K562 (cell line): ENCODE measurements at regions not wholly inside any gene's neighbourhood (a gene's known extent, or its start where the extent isn't known, plus 50 kb on each side); places are given as distances from the start of the nearest gene placed in this dataset.

Experiments
- ATAC-seq: fragments of 200-7000 bp; cut with Tn5 transposase; 3 replicates; pipeline ENCODE4 v1.9.1; 2020; ENCODE audit warnings: moderate library complexity
- BruUV-seq: library from RNA; stranded (reverse); fragments of 400-500 nt; replicated peaks from 2 replicates; lab custom pipeline; 2021; lab: Mats Ljungman, UMichigan
- CTCF ChIA-PET: fragments of 300-600 bp; formaldehyde crosslinking; extraction: SDS; loops from one replicate; lab custom pipeline; 2021; ENCODE audit warnings: low intra/inter-chr PET ratio; lab: Yijun Ruan, JAX
- POLR2A ChIA-PET: fragments of 300-600, 350-650 bp; sonication (Branson Sonifier 250); formaldehyde crosslinking; extraction: SDS; loops from one replicate; lab custom pipeline; 2021; ENCODE audit warnings: antibody characterized with exemption, inconsistent platforms; lab: Yijun Ruan, JAX
- DNase-seq, 4 experiments: peaks; one replicate each; pipeline versions ENCODE4 v3.0.0 to v3.0.0-alpha.2; 2011 to 2018; ENCODE audit warnings: low spot score in 3 of 4, mixed read lengths in 3 of 4; ENCODE audit errors: extremely low read depth in 1 of 4
- FAIRE-seq: peaks from 2 replicates; lab custom pipeline; 2011; peaks lifted over from hg19 to GRCh38; lab: Jason Lieb, UNC
- H2AFZ ChIP-seq: 2 replicates; pipeline ENCODE4 v1.6.0; 2011; ENCODE audit warnings: low read depth, low read length, control low read depth, inconsistent platforms
- H3K27ac ChIP-seq: fragments of 200-600 bp; 3 replicates; pipeline ENCODE4 v1.8.0; 2011; ENCODE audit warnings: low read depth, mild to moderate bottlenecking, control low read depth, inconsistent platforms, low read length, moderate library complexity, mixed read lengths; ENCODE audit errors: extremely low read depth
- H3K27me3 ChIP-seq, 2 experiments: fragments of 300-600 bp in 1 of 2; 2 replicates in 1 of 2; 3 replicates in 1 of 2; pipeline versions ENCODE4 v1.6.0 to v1.8.0; 2011; ENCODE audit warnings: inconsistent platforms in 2 of 2, low read length in 2 of 2, mild to moderate bottlenecking in 1 of 2, mixed read lengths in 1 of 2, moderate library complexity in 1 of 2; ENCODE audit not compliant: control insufficient read depth in 2 of 2, insufficient read depth in 2 of 2
- H3K36me3 ChIP-seq: fragments of 300-600 bp; 3 replicates; pipeline ENCODE4 v1.8.0; 2011; ENCODE audit warnings: mild to moderate bottlenecking, low read length, inconsistent platforms; ENCODE audit not compliant: control insufficient read depth, insufficient read depth
- H3K4me1 ChIP-seq, 2 experiments: fragments of 200-600 bp in 1 of 2; replicated peaks in 1 of 2; 2 replicates in 1 of 2; 3 replicates in 1 of 2; pipeline versions ENCODE4 v1.5.1 to v1.8.0; 2011; ENCODE audit warnings: inconsistent platforms in 2 of 2, low read length in 2 of 2, mild to moderate bottlenecking in 1 of 2, mixed read lengths in 1 of 2, moderate library complexity in 1 of 2; ENCODE audit not compliant: control insufficient read depth in 2 of 2, insufficient read depth in 2 of 2
- H3K4me2 ChIP-seq: 2 replicates; pipeline ENCODE4 v1.6.1; 2011; ENCODE audit warnings: low read length, control low read depth, inconsistent platforms, mixed read lengths; ENCODE audit not compliant: insufficient read depth
- H3K4me3 ChIP-seq: fragments of 200-600 bp; sonication (generic), shearing (Covaris generic); 2 replicates; pipeline ENCODE4 v1.5.1; 2016; ENCODE audit warnings: control low read depth, inconsistent platforms
- H3K79me2 ChIP-seq: fragments of 200-600 bp; 3 replicates; pipeline ENCODE4 v1.8.0; 2011; ENCODE audit warnings: low read length, inconsistent platforms; ENCODE audit not compliant: control insufficient read depth, insufficient read depth
- H3K9ac ChIP-seq, 2 experiments: 2 replicates each; pipeline versions ENCODE4 v1.6.0 to v1.6.1; 2011; ENCODE audit warnings: low read depth in 2 of 2, low read length in 2 of 2, control low read depth in 1 of 2, inconsistent platforms in 1 of 2, mild to moderate bottlenecking in 1 of 2, mixed read lengths in 1 of 2; ENCODE audit not compliant: insufficient read depth in 1 of 2
- H3K9me1 ChIP-seq: one replicate; pipeline ENCODE4 v1.6.0; 2011; ENCODE audit warnings: inconsistent platforms, mild to moderate bottlenecking, low read length, moderate library complexity; ENCODE audit not compliant: control insufficient read depth, insufficient read depth
- H3K9me3 ChIP-seq: replicated peaks from 2 replicates; pipeline ENCODE4 v1.5.1; 2011; ENCODE audit warnings: low read depth, low read length, inconsistent platforms; ENCODE audit not compliant: control insufficient read depth, insufficient read depth
- H4K20me1 ChIP-seq: replicated peaks from 2 replicates; pipeline ENCODE4 v1.6.1; 2011; ENCODE audit warnings: low read length, inconsistent platforms, mixed read lengths; ENCODE audit not compliant: control insufficient read depth, insufficient read depth
- EP400 ChIP-seq: fragments of 450-650 bp; IDR thresholded peaks from 2 replicates; pipeline ENCODE4 v1.6.1; 2017; ENCODE audit warnings: antibody characterized with exemption, mild to moderate bottlenecking, moderate library complexity
- FOSL1 ChIP-seq: fragments of 200-800 bp; sonication (Bioruptor generic); conservative IDR thresholded peaks from 2 replicates; pipeline ENCODE4 v1.6.1; 2016; ENCODE audit warnings: missing genetic modification characterization, missing compliant biosample characterization
- HCFC1 ChIP-seq: IDR thresholded peaks from 2 replicates; pipeline ENCODE4 v1.6.1; 2012; ENCODE audit warnings: low read depth, low read length, improper control_type of control experiment
- HSF4 ChIP-seq: fragments of 250-450 bp; sonication (Bioruptor Pico); IDR thresholded peaks from 2 replicates; pipeline ENCODE4 v2.1.2; 2022; ENCODE audit warnings: mild to moderate bottlenecking, moderate library complexity, borderline replicate concordance
- JUND ChIP-seq, 2 experiments: IDR thresholded peaks; 2 replicates in 1 of 2; 3 replicates in 1 of 2; pipeline ENCODE4 v1.6.1; 2011; ENCODE audit warnings: borderline replicate concordance in 2 of 2, low read depth in 2 of 2, low read length in 2 of 2, improper control_type of control experiment in 1 of 2, missing biosample characterization in 1 of 2, missing genetic modification characterization in 1 of 2, missing genetic modification reagents in 1 of 2
- KLF6 ChIP-seq: fragments of 250-450 bp; sonication (Bioruptor Pico); IDR thresholded peaks from 2 replicates; pipeline ENCODE4 v1.4.0; 2020; ENCODE audit warnings: mild to moderate bottlenecking, moderate library complexity, borderline replicate concordance
- LARP7 ChIP-seq: fragments of 450-650 bp; IDR thresholded peaks from 2 replicates; pipeline ENCODE4 v1.6.1; 2016
- SETDB1 ChIP-seq: IDR thresholded peaks from one replicate; pipeline ENCODE4 v1.6.1; 2012; ENCODE audit warnings: low read length, control low read depth, inconsistent platforms
- ZNF217 ChIP-seq: sonication (generic); formaldehyde crosslinking; IDR thresholded peaks from 2 replicates; pipeline ENCODE4 v1.8.0; 2022; ENCODE audit warnings: mild to moderate bottlenecking, missing genetic modification reagents
- WGBS: fragments of 100-300 bp; shearing (Covaris generic); methylation state at CpG from one replicate; pipeline ENCODE4 v1.1.6; 2016; ENCODE audit warnings: low coverage, mixed read lengths; ENCODE audit not compliant: insufficient coverage; ENCODE audit errors: missing lambda C conversion rate; 5-methylcytosine and 5-hydroxymethylcytosine counted together
- in situ Hi-C: fragments of 300-500 bp; cut with MboI; formaldehyde crosslinking; loops from 4 replicates; pipeline ENCODE4 v1.15.0; 2018; ENCODE audit warnings: inconsistent platforms, mixed read lengths
- intact Hi-C: fragments of 100-400 bp; cut with micrococcal nuclease; formaldehyde crosslinking; loops from 2 replicates; pipeline ENCODE4 v1.14.2; 2022
- TF ChIP-seq, protein P1 (sequence below): fragments of 450-650 bp; IDR thresholded peaks from 2 replicates; pipeline ENCODE4 v1.6.1; 2016; ENCODE audit warnings: low read depth, mild to moderate bottlenecking, moderate library complexity
- TF ChIP-seq, protein P2 (sequence below): sonication (generic); IDR thresholded peaks from 2 replicates; pipeline ENCODE4 v1.6.1; 2016

DNA sequence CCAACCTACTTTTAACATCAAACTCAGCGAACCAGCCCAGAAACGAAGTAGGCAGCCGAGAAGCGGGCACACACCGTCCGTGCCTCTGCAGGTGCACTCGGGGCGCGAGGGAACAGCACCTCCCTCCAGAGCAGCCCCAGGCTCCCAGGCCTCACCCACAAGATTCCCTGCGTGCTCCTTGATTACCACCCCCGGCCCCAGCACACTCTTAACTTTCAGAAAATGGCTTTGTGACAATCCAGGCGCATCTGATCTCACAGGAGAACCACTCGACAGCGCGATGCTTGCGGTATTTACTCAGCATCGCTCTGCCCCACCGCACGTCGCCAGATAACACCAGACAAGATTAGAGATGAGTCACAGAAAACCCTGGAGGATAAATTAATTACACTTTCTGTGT lies 134.9 kb upstream of the SPACA7 start:
- H4K20me1 ChIP-seq: no peaks in the 10 kb centered on the region
- TF ChIP-seq, protein P1, sequence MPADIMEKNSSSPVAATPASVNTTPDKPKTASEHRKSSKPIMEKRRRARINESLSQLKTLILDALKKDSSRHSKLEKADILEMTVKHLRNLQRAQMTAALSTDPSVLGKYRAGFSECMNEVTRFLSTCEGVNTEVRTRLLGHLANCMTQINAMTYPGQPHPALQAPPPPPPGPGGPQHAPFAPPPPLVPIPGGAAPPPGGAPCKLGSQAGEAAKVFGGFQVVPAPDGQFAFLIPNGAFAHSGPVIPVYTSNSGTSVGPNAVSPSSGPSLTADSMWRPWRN: peak; percentile 63
- TF ChIP-seq FOSL1: peak; percentile 31; the same call in 1 of the 2 replicates
- no peak for TF ChIP-seq HCFC1
- 0 out of 2 replicates have a peak, but pooled peaks have one; percentile 15 for TF ChIP-seq JUND (IDR thresholded peaks at IDR 0.05; ENCODE audit: borderline replicate concordance, low read depth, low read length)
- no peak for TF ChIP-seq JUND (tag; IDR thresholded peaks at IDR 0.05; ENCODE audit: borderline replicate concordance, low read depth, low read length)
- H2AFZ ChIP-seq: no peak overlapping the region
- FAIRE-seq (no peak), DNase-seq (no peak), ATAC-seq (no peak)
- ChIA-PET CTCF (no interaction called here), POLR2A (no interaction called here)
- H3K9ac ChIP-seq: no peak overlapping the region
- no peaks in the 10 kb centered on the region for H3K9me1 ChIP-seq
- no peak overlapping the region for H3K4me3 ChIP-seq
- H3K79me2 ChIP-seq: no peaks in the 10 kb centered on the region
- no peaks in the 10 kb centered on the region for H3K4me1 ChIP-seq
- H3K4me2 ChIP-seq: no peak overlapping the region
- intact Hi-C loops (no loop called here), in situ Hi-C loops (no loop called here)
- WGBS: 6% methylated on average over 10 of the region's 20 CpGs
- no TSS peak for BruUV-seq
- no peaks in the 10 kb centered on the region for H3K36me3 ChIP-seq
- no peaks in the 10 kb centered on the region for H3K9me3 ChIP-seq
- H3K27ac ChIP-seq: no peak overlapping the region
- peaks cover 0 to 9% of the 10 kb centered on the region in 2 experiments; a peak in 1 of 5 replicates for H3K27me3 ChIP-seq

DNA sequence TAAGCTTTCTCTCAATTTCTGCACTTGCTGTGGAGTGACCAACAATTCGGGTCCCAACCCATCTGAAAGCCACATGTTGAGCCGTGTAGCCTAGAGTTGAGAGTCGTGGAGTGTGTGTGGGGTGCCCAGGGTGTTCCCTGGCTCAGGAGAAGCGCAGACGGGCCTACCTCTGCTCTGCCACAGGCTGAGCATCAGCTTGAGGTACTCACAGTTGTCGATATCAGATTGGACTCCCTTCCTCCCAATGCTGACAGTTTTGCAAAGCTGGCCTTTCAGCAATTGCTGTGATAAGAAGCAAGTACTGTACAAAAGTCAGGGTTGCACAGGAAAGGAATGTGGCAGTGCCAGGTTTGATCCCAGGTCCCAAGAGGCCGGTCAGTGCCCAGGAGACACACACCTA lies 133.4 kb upstream of the SPACA7 start:
- POLR2A ChIA-PET: interaction anchor here (0.6 kb wide), 1 partner anchor 1408 kb away, joined by 5 read pairs; no protein-coding TSS in a partner anchor
- no peak overlapping the region for H3K4me2 ChIP-seq
- H3K9me3 ChIP-seq: no peaks in the 10 kb centered on the region
- H3K9me1 ChIP-seq: no peaks in the 10 kb centered on the region
- H3K36me3 ChIP-seq: no peaks in the 10 kb centered on the region
- CTCF ChIA-PET: no interaction called here
- H3K4me1 ChIP-seq: no peaks in the 10 kb centered on the region
- no peaks in the 10 kb centered on the region for H4K20me1 ChIP-seq
- no peak overlapping the region for H3K4me3 ChIP-seq
- no TSS peak for BruUV-seq
- no peaks in the 10 kb centered on the region for H3K79me2 ChIP-seq
- no peak for FAIRE-seq
- H2AFZ ChIP-seq: no peak overlapping the region
- WGBS: 0% methylated on average over 6 of the region's 7 CpGs
- in situ Hi-C loops (no loop called here), intact Hi-C loops (no loop called here)
- no peak for DNase-seq
- peaks cover 0 to 16% of the 10 kb centered on the region in 2 experiments; a peak in 1 of 5 replicates for H3K27me3 ChIP-seq
- no peak overlapping the region for H3K27ac ChIP-seq
- H3K9ac ChIP-seq: no peak overlapping the region
- ATAC-seq: no peak
- TF ChIP-seq, protein P2, sequence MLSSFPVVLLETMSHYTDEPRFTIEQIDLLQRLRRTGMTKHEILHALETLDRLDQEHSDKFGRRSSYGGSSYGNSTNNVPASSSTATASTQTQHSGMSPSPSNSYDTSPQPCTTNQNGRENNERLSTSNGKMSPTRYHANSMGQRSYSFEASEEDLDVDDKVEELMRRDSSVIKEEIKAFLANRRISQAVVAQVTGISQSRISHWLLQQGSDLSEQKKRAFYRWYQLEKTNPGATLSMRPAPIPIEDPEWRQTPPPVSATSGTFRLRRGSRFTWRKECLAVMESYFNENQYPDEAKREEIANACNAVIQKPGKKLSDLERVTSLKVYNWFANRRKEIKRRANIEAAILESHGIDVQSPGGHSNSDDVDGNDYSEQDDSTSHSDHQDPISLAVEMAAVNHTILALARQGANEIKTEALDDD: no peak
- TF ChIP-seq SETDB1 (no peak), EP400 (no peak), ZNF217 (CRISPR knock-in tag) (no peak), LARP7 (no peak), HSF4 (CRISPR knock-in tag) (no peak), KLF6 (CRISPR knock-in tag) (no peak)
